ENCODE measurements at regions not wholly inside any gene's neighbourhood (a gene's known extent, or its start where the extent isn't known, plus 50 kb on each side); places are given as distances from the start of the nearest gene placed in this dataset.
A peak's percentile ranks its signal among the peaks of the same experiment; 100 is the strongest.

DNA sequence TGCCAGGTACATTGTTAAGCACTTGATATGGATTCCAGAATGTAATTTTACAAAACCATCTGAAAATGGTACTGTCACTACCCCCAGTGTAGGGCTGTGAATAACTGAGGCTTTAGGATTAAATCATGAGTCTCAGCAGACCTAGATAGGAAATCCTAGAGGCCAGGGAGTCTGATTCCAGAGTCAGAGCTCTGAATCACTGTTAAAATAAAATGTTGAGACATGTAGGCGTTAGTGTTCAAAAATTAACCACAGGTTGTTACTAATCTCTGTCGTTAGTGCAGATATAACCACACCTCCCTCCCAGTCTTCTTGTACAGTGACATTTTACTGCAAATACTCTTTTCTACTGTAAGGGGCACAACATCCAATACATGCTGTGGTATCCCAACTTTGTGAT lies 1828.8 kb downstream of the MAT2B start:
- Histone ChIP-seq H3K27me3 (ENCODE audit: control insufficient read depth in 1 of 2, insufficient read depth in 1 of 2, low read length in 2 of 2) (no peaks in the 10 kb centered on the region), H2BK5ac (ENCODE audit: low read depth, low read length, poor library complexity, severe bottlenecking) (no peak overlapping the region), H3K79me1 (replicated peaks; ENCODE audit: low read length, poor library complexity, severe bottlenecking) (no peaks in the 10 kb centered on the region), H3K9ac (ENCODE audit: low read length) (no peak overlapping the region), H2BK120ac (ENCODE audit: low read depth, low read length) (no peak overlapping the region), H3K4me2 (ENCODE audit: low read length, poor library complexity, severe bottlenecking) (no peak overlapping the region), H3K4me3 (ENCODE audit: insufficient read depth in 1 of 2, low read depth in 1 of 2, low read length in 2 of 2) (no peak overlapping the region), H3K4me1 (ENCODE audit: control insufficient read depth, insufficient read depth, low read depth, low read length) (no peaks in the 10 kb centered on the region), H3K23ac (ENCODE audit: low read length in 2 of 2) (no peak overlapping the region), H3K9me3 (ENCODE audit: control insufficient read depth, low read length) (no peaks in the 10 kb centered on the region), H2BK15ac (ENCODE audit: low read depth, poor library complexity, severe bottlenecking) (no peak overlapping the region), H2BK12ac (ENCODE audit: low read length in 2 of 2) (peak overlapping the region in 1 of 2 experiments; percentile 10), H3K14ac (ENCODE audit: low read length in 2 of 2) (no peak overlapping the region), H4K8ac (ENCODE audit: low read length) (no peak overlapping the region), H3K36me3 (ENCODE audit: control insufficient read depth in 1 of 2, insufficient read depth in 2 of 2, low read depth in 1 of 2, low read length in 2 of 2) (no peaks in the 10 kb centered on the region), H2AK5ac (ENCODE audit: low read length, severe bottlenecking) (no peak overlapping the region), H4K91ac (ENCODE audit: low read length) (no peak overlapping the region), H3K18ac (ENCODE audit: low read depth in 1 of 2, low read length in 2 of 2) (no peak overlapping the region), H3K27ac (ENCODE audit: low read length, poor library complexity, severe bottlenecking) (peak overlapping the region; percentile 74), H2AFZ (ENCODE audit: low read depth, low read length) (no peak overlapping the region), H3K4ac (ENCODE audit: low read depth in 1 of 2, low read length in 2 of 2) (no peak overlapping the region)
- DNase-seq: no peak
- WGBS: 100% methylated on average over 2 of the region's 2 CpGs

GRCh38 chr5:165349735-165350134 lies 1844.3 kb downstream of the MAT2B start:
- H3K14ac ChIP-seq (ENCODE audit: low read length in 2 of 2): no peak overlapping the region
- no peak overlapping the region for H3K18ac ChIP-seq (ENCODE audit: low read depth in 1 of 2, low read length in 2 of 2)
- no peak overlapping the region for H2AK5ac ChIP-seq (ENCODE audit: low read length, severe bottlenecking)
- no peak overlapping the region for H3K4me2 ChIP-seq (ENCODE audit: low read length, poor library complexity, severe bottlenecking)
- no peaks in the 10 kb centered on the region for H3K9me3 ChIP-seq (ENCODE audit: control insufficient read depth, low read length)
- no peak overlapping the region for H3K27ac ChIP-seq (ENCODE audit: low read length, poor library complexity, severe bottlenecking)
- H3K79me1 ChIP-seq (replicated peaks; ENCODE audit: low read length, poor library complexity, severe bottlenecking): no peaks in the 10 kb centered on the region
- no peak overlapping the region for H2AFZ ChIP-seq (ENCODE audit: low read depth, low read length)
- no peak overlapping the region for H4K8ac ChIP-seq (ENCODE audit: low read length)
- no peaks in the 10 kb centered on the region for H3K36me3 ChIP-seq (ENCODE audit: control insufficient read depth in 1 of 2, insufficient read depth in 2 of 2, low read depth in 1 of 2, low read length in 2 of 2)
- no peak for DNase-seq
- no peak overlapping the region for H2BK120ac ChIP-seq (ENCODE audit: low read depth, low read length)
- no peaks in the 10 kb centered on the region for H3K4me1 ChIP-seq (ENCODE audit: control insufficient read depth, insufficient read depth, low read depth, low read length)
- no peak overlapping the region for H3K23ac ChIP-seq (ENCODE audit: low read length in 2 of 2)
- no peak overlapping the region for H2BK5ac ChIP-seq (ENCODE audit: low read depth, low read length, poor library complexity, severe bottlenecking)
- no peak overlapping the region for H3K9ac ChIP-seq (ENCODE audit: low read length)
- no peak overlapping the region for H2BK12ac ChIP-seq (ENCODE audit: low read length in 2 of 2)
- H3K4me3 ChIP-seq (ENCODE audit: insufficient read depth in 1 of 2, low read depth in 1 of 2, low read length in 2 of 2): no peak overlapping the region
- 88% methylated on average over 1 of the region's 1 CpG for WGBS
- no peak overlapping the region for H4K91ac ChIP-seq (ENCODE audit: low read length)
- no peak overlapping the region for H2BK15ac ChIP-seq (ENCODE audit: low read depth, poor library complexity, severe bottlenecking)
- H3K4ac ChIP-seq (ENCODE audit: low read depth in 1 of 2, low read length in 2 of 2): no peak overlapping the region
- H3K27me3 ChIP-seq (ENCODE audit: control insufficient read depth in 1 of 2, insufficient read depth in 1 of 2, low read length in 2 of 2): no peaks in the 10 kb centered on the region

DNA sequence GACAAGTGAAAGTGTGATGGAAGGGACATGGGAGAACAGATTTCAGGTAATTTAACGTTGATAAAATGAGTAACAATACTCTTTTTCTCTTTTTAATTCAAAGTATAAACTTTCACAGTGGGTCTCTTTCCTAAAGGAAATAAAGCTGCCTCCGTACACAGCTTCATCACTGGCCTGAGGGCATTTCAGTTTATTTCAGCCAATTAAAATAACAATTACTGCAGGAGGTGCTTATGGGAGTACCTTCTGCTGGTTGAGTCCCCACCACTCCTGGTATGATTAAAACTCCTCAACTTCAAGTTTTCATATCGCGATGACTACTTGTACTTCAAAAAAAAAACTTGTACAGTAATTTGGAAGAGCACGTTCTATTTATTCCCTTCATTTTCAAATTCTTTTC lies 1845.9 kb downstream of the MAT2B start:
- Histone ChIP-seq H3K27ac (ENCODE audit: low read length, poor library complexity, severe bottlenecking) (no peak overlapping the region), H3K36me3 (ENCODE audit: control insufficient read depth in 1 of 2, insufficient read depth in 2 of 2, low read depth in 1 of 2, low read length in 2 of 2) (no peaks in the 10 kb centered on the region), H3K14ac (ENCODE audit: low read length in 2 of 2) (no peak overlapping the region), H3K9me3 (ENCODE audit: control insufficient read depth, low read length) (no peaks in the 10 kb centered on the region), H3K4me2 (ENCODE audit: low read length, poor library complexity, severe bottlenecking) (no peak overlapping the region), H2BK15ac (ENCODE audit: low read depth, poor library complexity, severe bottlenecking) (no peak overlapping the region), H4K91ac (ENCODE audit: low read length) (no peak overlapping the region), H2BK5ac (ENCODE audit: low read depth, low read length, poor library complexity, severe bottlenecking) (peak overlapping the region; percentile 8), H3K79me1 (replicated peaks; ENCODE audit: low read length, poor library complexity, severe bottlenecking) (no peaks in the 10 kb centered on the region), H3K9ac (ENCODE audit: low read length) (no peak overlapping the region), H3K4me3 (ENCODE audit: insufficient read depth in 1 of 2, low read depth in 1 of 2, low read length in 2 of 2) (no peak overlapping the region), H2BK12ac (ENCODE audit: low read length in 2 of 2) (no peak overlapping the region), H4K8ac (ENCODE audit: low read length) (no peak overlapping the region), H3K4ac (ENCODE audit: low read depth in 1 of 2, low read length in 2 of 2) (no peak overlapping the region), H2AK5ac (ENCODE audit: low read length, severe bottlenecking) (no peak overlapping the region), H3K4me1 (ENCODE audit: control insufficient read depth, insufficient read depth, low read depth, low read length) (no peaks in the 10 kb centered on the region), H2AFZ (ENCODE audit: low read depth, low read length) (no peak overlapping the region), H2BK120ac (ENCODE audit: low read depth, low read length) (no peak overlapping the region), H3K18ac (ENCODE audit: low read depth in 1 of 2, low read length in 2 of 2) (no peak overlapping the region), H3K23ac (ENCODE audit: low read length in 2 of 2) (no peak overlapping the region), H3K27me3 (ENCODE audit: control insufficient read depth in 1 of 2, insufficient read depth in 1 of 2, low read length in 2 of 2) (no peaks in the 10 kb centered on the region)
- 99% methylated on average over 4 of the region's 5 CpGs for WGBS
- DNase-seq: no peak

- Histone ChIP-seq H3K4me2 (ENCODE audit: low read length, poor library complexity, severe bottlenecking) (no peak overlapping the region), H3K23ac (ENCODE audit: low read length in 2 of 2) (no peak overlapping the region), H2BK5ac (ENCODE audit: low read depth, low read length, poor library complexity, severe bottlenecking) (no peak overlapping the region), H3K27me3 (ENCODE audit: control insufficient read depth in 1 of 2, insufficient read depth in 1 of 2, low read length in 2 of 2) (no peaks in the 10 kb centered on the region), H3K27ac (ENCODE audit: low read length, poor library complexity, severe bottlenecking) (no peak overlapping the region), H3K4me3 (ENCODE audit: insufficient read depth in 1 of 2, low read depth in 1 of 2, low read length in 2 of 2) (no peak overlapping the region), H2AFZ (ENCODE audit: low read depth, low read length) (no peak overlapping the region), H2AK5ac (ENCODE audit: low read length, severe bottlenecking) (no peak overlapping the region), H2BK15ac (ENCODE audit: low read depth, poor library complexity, severe bottlenecking) (no peak overlapping the region), H3K4ac (ENCODE audit: low read depth in 1 of 2, low read length in 2 of 2) (no peak overlapping the region), H3K36me3 (ENCODE audit: control insufficient read depth in 1 of 2, insufficient read depth in 2 of 2, low read depth in 1 of 2, low read length in 2 of 2) (no peaks in the 10 kb centered on the region), H3K79me1 (replicated peaks; ENCODE audit: low read length, poor library complexity, severe bottlenecking) (no peaks in the 10 kb centered on the region), H2BK12ac (ENCODE audit: low read length in 2 of 2) (no peak overlapping the region), H4K8ac (ENCODE audit: low read length) (no peak overlapping the region), H3K9me3 (ENCODE audit: control insufficient read depth, low read length) (no peaks in the 10 kb centered on the region), H4K91ac (ENCODE audit: low read length) (no peak overlapping the region), H3K9ac (ENCODE audit: low read length) (no peak overlapping the region), H3K4me1 (ENCODE audit: control insufficient read depth, insufficient read depth, low read depth, low read length) (peaks cover 2% of the 10 kb centered on the region), H3K18ac (ENCODE audit: low read depth in 1 of 2, low read length in 2 of 2) (no peak overlapping the region), H2BK120ac (ENCODE audit: low read depth, low read length) (no peak overlapping the region), H3K14ac (ENCODE audit: low read length in 2 of 2) (no peak overlapping the region)
- WGBS: 60% methylated on average over 1 of the region's 4 CpGs
- no peak for DNase-seq
Observed at GRCh38 chr5:165360366-165360765, 1854.9 kb downstream of the MAT2B start.
